ENCODE measurements at regions not wholly inside any gene's neighbourhood (a gene's known extent, or its start where the extent isn't known, plus 50 kb on each side); places are given as distances from the start of the nearest gene placed in this dataset.

DNA sequence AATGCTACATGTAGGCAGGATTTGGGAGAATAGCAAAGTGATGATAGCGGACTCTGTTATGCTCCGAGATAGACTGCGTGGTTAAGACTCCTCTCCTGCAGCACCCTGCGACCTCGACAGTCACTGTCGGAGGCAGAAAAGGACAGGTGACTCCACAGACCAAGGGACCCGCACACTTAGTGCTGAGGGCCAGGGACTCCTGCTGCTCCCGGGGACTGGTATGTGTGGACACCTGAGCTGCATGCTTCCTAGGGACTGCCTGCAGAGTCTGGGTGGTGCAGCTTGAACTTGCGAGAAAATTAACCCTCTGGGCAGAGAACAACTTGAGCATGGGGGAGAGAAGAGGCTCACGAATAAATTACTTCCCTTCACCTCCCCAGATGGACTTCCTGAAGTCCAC, 407.1 kb upstream of the PFKP start:
- intact Hi-C loops (cut with micrococcal nuclease): no loop called here
- Mint-ChIP-seq H3K36me3 (ENCODE audit: low read depth) (no peaks in the 10 kb centered on the region), H3K4me1 (ENCODE audit: low read depth) (no peaks in the 10 kb centered on the region)

DNA sequence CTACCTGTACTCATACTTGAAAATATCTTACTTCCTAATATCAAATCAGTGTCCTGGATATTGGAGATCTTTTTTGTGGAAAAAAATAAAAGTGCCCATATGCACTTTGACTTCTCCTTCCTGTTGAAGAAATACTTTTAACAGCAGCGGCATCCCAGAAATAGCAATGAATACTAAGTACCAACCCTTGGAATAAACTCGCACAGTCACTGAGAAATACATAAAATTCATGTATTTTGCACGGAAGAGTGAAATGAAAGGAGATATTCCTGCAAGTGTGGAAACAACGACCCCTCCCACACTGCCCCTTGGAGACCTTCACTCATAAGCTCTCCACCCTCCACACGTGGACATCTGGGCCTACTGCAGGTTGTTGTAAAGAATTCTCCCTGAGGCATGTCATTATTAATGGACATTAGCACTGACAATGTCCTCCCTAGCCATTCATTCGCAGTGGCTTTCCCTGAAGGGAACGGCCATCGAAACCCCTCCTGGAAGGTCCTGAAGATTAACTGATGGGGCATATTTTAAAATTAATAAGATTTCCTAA, 407.6 kb upstream of the PFKP start:
- Mint-ChIP-seq H3K27ac (no peak overlapping the region), H3K4me1 (ENCODE audit: low read depth) (no peaks in the 10 kb centered on the region), H3K9me3 (no peaks in the 10 kb centered on the region), H3K27me3 (ENCODE audit: low read depth) (no peaks in the 10 kb centered on the region), H3K4me3 (ENCODE audit: low read depth) (no peak overlapping the region), H3K36me3 (ENCODE audit: low read depth) (no peaks in the 10 kb centered on the region)
- intact Hi-C loops (cut with micrococcal nuclease): no loop called here
- no peak for DNase-seq (ENCODE audit: low spot score)

More for the DNA sequence above, 407.1 kb upstream of the PFKP start:
- no peak for DNase-seq (ENCODE audit: low spot score)
- H3K27ac Mint-ChIP-seq: no peak overlapping the region
- H3K9me3 Mint-ChIP-seq: no peaks in the 10 kb centered on the region
- no peaks in the 10 kb centered on the region for H3K27me3 Mint-ChIP-seq (ENCODE audit: low read depth)
- H3K4me3 Mint-ChIP-seq (ENCODE audit: low read depth): no peak overlapping the region

DNA sequence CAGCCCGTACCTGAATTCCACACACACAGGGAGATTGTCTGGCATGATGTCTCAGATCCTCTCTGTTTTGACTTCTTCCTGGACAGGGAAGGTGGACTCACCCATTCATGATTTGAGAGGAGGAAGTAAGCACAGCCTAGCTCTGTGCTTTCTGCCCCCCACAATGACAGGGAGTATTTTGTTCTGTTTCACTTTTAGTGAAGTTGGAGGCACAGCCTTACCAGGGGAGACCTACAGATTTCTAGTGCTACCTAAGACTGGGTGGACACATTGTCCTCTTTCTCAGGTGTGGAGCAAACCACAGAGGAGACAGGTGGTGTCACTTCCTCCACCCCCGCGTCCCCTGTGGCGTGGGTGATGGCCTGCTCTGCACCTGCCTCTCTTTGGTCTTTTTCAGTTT, 408.6 kb upstream of the PFKP start:
- intact Hi-C loops (cut with micrococcal nuclease): no loop called here
- no peak overlapping the region for H3K27ac Mint-ChIP-seq
- H3K27me3 Mint-ChIP-seq (ENCODE audit: low read depth): no peaks in the 10 kb centered on the region
- H3K9me3 Mint-ChIP-seq: no peaks in the 10 kb centered on the region
- H3K36me3 Mint-ChIP-seq (ENCODE audit: low read depth): no peaks in the 10 kb centered on the region
- no peak for DNase-seq (ENCODE audit: low spot score)
- no peak overlapping the region for H3K4me3 Mint-ChIP-seq (ENCODE audit: low read depth)
- H3K4me1 Mint-ChIP-seq (ENCODE audit: low read depth): no peaks in the 10 kb centered on the region

DNA sequence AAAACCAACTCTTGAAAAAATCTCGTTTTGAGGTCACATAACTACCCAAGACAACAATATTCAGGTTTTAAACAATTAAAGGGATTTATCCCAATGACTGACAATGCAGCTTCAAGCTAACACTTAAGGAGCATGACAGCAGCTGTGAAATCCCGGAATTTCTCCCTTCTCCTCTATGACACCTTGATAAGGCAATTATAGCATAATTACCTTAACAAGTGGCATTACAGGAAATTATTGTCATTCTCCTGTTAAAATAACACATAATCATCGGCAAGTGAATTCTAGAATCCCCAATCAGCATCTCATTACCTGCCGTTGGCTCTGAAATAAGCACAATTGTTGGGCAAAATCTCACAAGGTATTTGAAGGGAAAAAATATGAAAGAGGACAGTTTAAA, 417.0 kb upstream of the PFKP start:
- intact Hi-C loops (cut with micrococcal nuclease): no loop called here
- Mint-ChIP-seq H3K36me3 (ENCODE audit: low read depth) (no peaks in the 10 kb centered on the region), H3K4me3 (ENCODE audit: low read depth) (no peak overlapping the region), H3K27ac (no peak overlapping the region), H3K9me3 (no peaks in the 10 kb centered on the region), H3K4me1 (ENCODE audit: low read depth) (no peaks in the 10 kb centered on the region), H3K27me3 (ENCODE audit: low read depth) (no peaks in the 10 kb centered on the region)
- DNase-seq (ENCODE audit: low spot score): no peak

DNA sequence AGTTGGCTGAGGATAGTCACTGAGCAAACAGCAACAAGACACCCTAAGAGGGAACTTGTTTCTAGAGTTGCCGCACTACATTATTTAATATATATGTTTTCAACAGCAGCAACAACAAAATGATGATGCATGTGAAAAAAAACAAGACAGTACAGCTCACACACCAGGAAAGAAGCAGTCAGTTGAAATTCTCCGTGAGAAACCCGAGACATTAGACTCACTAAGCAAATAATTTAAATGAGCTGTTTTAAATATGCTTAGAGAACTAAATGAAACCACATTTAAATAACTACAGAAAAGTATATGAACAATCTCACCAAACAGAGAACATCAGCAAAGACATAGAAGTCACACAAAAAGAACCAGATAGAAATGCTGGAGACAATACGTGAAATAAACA, 426.3 kb upstream of the PFKP start:
- intact Hi-C loops (cut with micrococcal nuclease): no loop called here

DNA sequence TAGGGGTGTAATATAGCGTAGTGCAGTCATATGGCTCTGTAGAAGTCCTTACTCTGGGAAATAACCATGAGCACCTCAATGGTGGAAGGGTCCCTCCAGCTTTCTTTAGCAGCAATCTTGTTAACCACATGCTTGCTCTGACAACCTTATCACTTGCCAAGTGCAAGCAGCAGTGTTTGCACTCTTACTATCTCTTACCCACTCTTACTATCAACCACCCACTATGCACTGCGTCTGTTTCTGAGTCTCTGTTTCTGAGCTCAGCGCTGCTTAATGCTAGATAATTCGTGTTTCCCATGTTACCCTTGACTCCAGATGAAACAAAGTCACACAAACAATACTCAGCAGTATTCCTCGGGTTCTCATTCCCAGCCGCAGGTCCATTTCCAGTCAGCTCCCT, 433.7 kb upstream of the PFKP start:
- Mint-ChIP-seq H3K4me1 (ENCODE audit: low read depth) (no peaks in the 10 kb centered on the region), H3K27me3 (ENCODE audit: low read depth) (no peaks in the 10 kb centered on the region), H3K36me3 (ENCODE audit: low read depth) (no peaks in the 10 kb centered on the region)

More for the DNA sequence above, 426.3 kb upstream of the PFKP start:
- H3K27me3 Mint-ChIP-seq (ENCODE audit: low read depth): no peaks in the 10 kb centered on the region
- DNase-seq (ENCODE audit: low spot score): no peak
- H3K4me1 Mint-ChIP-seq (ENCODE audit: low read depth): no peaks in the 10 kb centered on the region
- H3K27ac Mint-ChIP-seq: no peak overlapping the region
- no peak overlapping the region for H3K4me3 Mint-ChIP-seq (ENCODE audit: low read depth)
- H3K36me3 Mint-ChIP-seq (ENCODE audit: low read depth): no peaks in the 10 kb centered on the region
- no peaks in the 10 kb centered on the region for H3K9me3 Mint-ChIP-seq

DNA sequence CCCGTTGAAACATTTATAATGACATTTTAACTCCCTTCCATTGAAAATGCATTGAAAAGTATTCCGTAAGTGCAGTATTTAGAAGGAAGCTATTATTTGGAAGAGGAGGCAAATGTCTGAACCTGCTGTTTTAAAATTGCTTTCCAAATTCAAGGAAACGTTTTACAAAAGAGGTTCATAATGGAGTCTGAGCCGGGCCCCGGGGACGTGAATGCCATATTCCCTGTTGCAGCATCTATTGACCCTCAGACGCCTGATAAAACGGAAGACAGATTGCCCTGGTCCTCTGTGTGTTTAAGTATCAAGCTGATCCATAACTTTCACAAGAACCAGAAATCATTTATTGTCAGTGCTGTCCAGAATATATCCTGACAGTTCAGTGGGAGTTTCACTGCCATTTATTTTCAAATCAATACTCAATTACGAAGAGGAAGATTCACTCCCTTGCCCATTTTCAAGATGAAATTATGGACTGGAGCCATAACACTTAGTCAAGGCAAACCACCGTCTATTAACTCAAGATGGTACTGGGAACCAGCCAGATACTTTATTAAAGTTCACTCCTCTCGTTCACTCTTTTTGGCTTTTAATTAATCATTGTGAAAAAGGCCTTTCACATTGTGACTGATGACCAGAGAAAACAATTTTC, 435.7 kb upstream of the PFKP start:
- H3K4me1 Mint-ChIP-seq (ENCODE audit: low read depth): no peaks in the 10 kb centered on the region

More for the DNA sequence above, 433.7 kb upstream of the PFKP start:
- intact Hi-C loops (cut with micrococcal nuclease): no loop called here
- Mint-ChIP-seq H3K4me3 (ENCODE audit: low read depth) (no peak overlapping the region), H3K27ac (no peak overlapping the region), H3K9me3 (no peaks in the 10 kb centered on the region)
- DNase-seq (ENCODE audit: low spot score): no peak

DNA sequence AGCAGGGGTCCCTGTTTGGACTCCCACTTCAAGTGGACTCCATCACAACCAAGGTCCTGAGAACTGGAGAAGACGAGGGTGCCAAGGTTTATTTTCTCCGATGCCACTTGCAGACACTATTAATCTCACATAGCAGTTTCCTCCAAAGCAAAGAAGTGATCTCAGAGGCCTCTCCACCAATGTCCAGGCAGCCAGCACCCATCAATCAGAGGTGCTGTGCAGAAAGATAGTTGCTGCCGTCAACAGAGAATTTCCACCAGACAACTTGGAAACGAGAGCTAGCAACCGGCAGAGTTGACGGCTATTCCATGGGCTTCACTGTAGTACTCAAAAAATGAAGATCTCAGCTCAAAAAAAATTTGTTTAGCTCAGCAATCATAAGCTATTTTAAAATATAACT, 438.6 kb upstream of the PFKP start:
- intact Hi-C loops (cut with micrococcal nuclease): no loop called here
- no peak for DNase-seq (ENCODE audit: low spot score)
- Mint-ChIP-seq H3K4me1 (ENCODE audit: low read depth) (no peaks in the 10 kb centered on the region), H3K27me3 (ENCODE audit: low read depth) (no peaks in the 10 kb centered on the region), H3K4me3 (ENCODE audit: low read depth) (no peak overlapping the region), H3K9me3 (no peaks in the 10 kb centered on the region), H3K36me3 (ENCODE audit: low read depth) (no peaks in the 10 kb centered on the region), H3K27ac (no peak overlapping the region)

More for the DNA sequence above, 435.7 kb upstream of the PFKP start:
- Mint-ChIP-seq H3K36me3 (ENCODE audit: low read depth) (no peaks in the 10 kb centered on the region), H3K4me3 (ENCODE audit: low read depth) (no peak overlapping the region), H3K9me3 (no peaks in the 10 kb centered on the region), H3K27me3 (ENCODE audit: low read depth) (no peaks in the 10 kb centered on the region), H3K27ac (no peak overlapping the region)
- DNase-seq (ENCODE audit: low spot score): no peak
- intact Hi-C loops (cut with micrococcal nuclease): no loop called here

DNA sequence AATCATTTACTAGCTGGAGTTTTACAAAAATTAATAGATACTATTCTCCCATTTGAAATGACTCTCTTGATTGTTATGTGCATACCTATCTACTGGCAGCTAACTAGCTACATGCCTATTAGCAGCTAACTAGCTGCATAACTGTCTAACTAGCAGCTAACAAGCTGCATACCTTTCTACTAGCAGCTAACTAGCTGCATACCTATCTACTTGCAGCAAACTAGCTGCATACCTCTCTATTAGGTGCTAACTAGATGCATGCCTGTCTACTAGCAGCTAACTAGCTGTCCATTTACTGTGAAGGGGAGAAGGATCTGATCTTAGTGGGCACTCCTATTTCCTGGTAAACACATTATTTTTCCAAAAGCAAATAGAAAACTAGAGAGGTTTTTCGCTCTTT, 439.4 kb upstream of the PFKP start:
- Mint-ChIP-seq H3K4me3 (ENCODE audit: low read depth) (no peak overlapping the region), H3K27ac (no peak overlapping the region), H3K27me3 (ENCODE audit: low read depth) (no peaks in the 10 kb centered on the region), H3K9me3 (no peaks in the 10 kb centered on the region), H3K36me3 (ENCODE audit: low read depth) (no peaks in the 10 kb centered on the region), H3K4me1 (ENCODE audit: low read depth) (no peaks in the 10 kb centered on the region)
- DNase-seq (ENCODE audit: low spot score): no peak
- intact Hi-C loops (cut with micrococcal nuclease): no loop called here

DNA sequence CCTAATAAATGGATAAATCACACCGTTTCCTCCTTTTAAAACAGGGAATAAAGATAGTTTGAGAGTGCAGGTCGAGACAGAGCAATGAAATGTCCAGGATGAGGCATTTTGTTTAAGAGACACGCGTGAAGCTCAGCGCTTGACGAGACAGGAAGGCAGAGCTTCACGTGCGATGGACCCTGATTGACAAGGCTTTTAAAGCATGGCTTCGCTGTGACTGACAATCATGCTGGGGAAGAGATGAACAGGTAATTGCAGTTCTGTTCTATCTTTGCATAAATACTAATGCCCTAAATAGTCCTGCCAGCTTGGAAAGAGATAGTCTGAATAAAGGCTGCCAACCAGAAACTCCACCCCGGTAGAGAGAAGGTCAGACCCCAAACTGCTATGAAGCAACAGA, 442.3 kb upstream of the PFKP start:
- intact Hi-C loops (cut with micrococcal nuclease): no loop called here

DNA sequence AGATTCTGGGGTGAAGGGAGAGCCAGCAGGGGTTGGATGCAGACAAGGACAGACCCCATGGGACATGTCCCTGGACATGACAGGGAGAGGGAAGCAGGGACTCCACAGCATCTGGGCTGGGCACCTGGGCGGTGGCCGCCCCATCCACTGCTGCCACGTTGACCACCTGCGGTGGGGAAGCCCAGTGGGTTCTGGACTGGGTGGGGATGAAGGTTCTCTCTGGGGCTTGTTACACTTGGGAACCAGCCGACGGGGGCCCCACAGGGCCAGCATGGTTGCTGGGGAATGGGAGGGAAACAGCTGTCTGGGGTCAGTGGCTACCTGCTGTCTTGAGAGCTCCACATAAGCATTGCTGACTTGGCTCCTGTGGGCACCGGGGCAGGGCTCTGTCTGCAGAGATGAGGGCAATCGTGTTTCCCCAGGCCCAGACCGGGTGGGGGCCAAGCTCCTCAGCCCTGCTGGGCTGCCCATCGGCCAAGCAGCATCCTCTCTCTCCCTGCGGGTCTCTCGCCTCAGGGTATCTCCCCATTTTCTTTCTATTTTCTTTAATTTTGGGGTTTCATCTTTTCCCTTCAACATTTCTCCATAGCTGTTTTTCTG, 443.6 kb upstream of the PFKP start:
- Mint-ChIP-seq H3K36me3 (ENCODE audit: low read depth) (no peaks in the 10 kb centered on the region), H3K27me3 (ENCODE audit: low read depth) (no peaks in the 10 kb centered on the region), H3K4me1 (ENCODE audit: low read depth) (no peaks in the 10 kb centered on the region), H3K9me3 (no peaks in the 10 kb centered on the region), H3K4me3 (ENCODE audit: low read depth) (no peak overlapping the region), H3K27ac (no peak overlapping the region)
- intact Hi-C loops (cut with micrococcal nuclease): no loop called here
- DNase-seq (ENCODE audit: low spot score): no peak

More for the DNA sequence above, 442.3 kb upstream of the PFKP start:
- Mint-ChIP-seq H3K27ac (no peak overlapping the region), H3K36me3 (ENCODE audit: low read depth) (no peaks in the 10 kb centered on the region), H3K27me3 (ENCODE audit: low read depth) (no peaks in the 10 kb centered on the region), H3K9me3 (no peaks in the 10 kb centered on the region), H3K4me3 (ENCODE audit: low read depth) (no peak overlapping the region), H3K4me1 (ENCODE audit: low read depth) (no peaks in the 10 kb centered on the region)
- DNase-seq (ENCODE audit: low spot score): no peak

DNA sequence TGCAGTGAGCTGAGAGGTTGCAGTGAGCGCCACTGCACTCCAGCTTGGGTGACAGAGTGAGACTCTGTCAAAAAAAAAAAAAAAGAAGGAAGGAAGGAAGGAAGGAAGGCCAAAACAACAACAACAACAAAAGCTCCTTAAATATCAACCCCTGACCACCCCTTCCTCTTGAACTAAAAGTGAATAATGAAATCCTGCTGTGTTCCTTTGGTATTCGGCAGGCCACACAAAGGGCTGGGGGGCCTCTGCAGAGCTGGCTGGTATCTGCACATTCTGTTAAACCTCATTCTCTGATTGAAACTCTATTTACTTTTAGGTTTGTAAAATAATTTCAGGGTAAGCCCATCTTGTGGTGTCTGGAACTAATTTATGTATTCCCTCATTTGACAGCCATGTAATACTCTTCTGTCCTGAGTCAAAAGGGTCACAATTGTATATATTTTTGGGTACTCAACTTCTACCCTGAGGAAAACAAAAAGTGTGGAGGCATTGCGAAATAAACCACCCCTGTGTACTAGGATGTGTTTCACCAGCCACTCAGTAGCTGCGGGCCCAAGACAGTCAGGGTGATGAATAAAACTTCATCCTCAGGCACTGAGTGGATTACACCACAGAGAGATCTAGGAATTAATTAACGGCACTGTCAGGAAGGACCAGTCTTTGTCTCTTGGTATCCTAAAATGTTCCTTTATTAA, 446.4 kb upstream of the PFKP start:
- Mint-ChIP-seq H3K4me1 (ENCODE audit: low read depth) (no peaks in the 10 kb centered on the region), H3K9me3 (no peaks in the 10 kb centered on the region), H3K27me3 (ENCODE audit: low read depth) (no peaks in the 10 kb centered on the region), H3K27ac (no peak overlapping the region), H3K4me3 (ENCODE audit: low read depth) (no peak overlapping the region), H3K36me3 (ENCODE audit: low read depth) (no peaks in the 10 kb centered on the region)
- DNase-seq (ENCODE audit: low spot score): no peak
- intact Hi-C loops (cut with micrococcal nuclease): no loop called here

DNA sequence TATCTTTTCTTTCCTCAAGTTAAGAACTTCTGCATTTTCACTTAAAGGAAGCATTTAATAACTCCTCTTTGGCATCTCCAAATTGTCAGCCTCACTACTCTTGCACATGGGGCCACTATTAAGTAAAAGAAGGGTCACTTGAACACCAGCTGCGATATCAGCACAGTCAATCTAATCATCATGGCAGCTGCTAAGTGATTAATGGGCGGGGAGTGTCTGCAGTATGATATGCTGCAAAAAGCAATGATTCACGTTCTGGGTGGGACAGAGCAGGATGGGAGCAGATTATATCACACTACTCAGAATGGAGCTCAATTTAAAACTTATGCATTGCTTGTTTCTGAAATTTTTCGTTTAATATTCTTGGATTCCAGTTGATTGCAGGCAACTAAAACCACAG, 447.4 kb upstream of the PFKP start:
- Mint-ChIP-seq H3K4me1 (ENCODE audit: low read depth) (no peaks in the 10 kb centered on the region), H3K27me3 (ENCODE audit: low read depth) (no peaks in the 10 kb centered on the region), H3K36me3 (ENCODE audit: low read depth) (no peaks in the 10 kb centered on the region), H3K9me3 (no peaks in the 10 kb centered on the region), H3K4me3 (ENCODE audit: low read depth) (no peak overlapping the region), H3K27ac (no peak overlapping the region)
- DNase-seq (ENCODE audit: low spot score): no peak
- intact Hi-C loops (cut with micrococcal nuclease): no loop called here
